Body of pancreas (tissue), 4 donors: ENCODE measurements at regions not wholly inside any gene's neighbourhood (a gene's known extent, or its start where the extent isn't known, plus 50 kb on each side); places are given as distances from the start of the nearest gene placed in this dataset.

Experiments
- ATAC-seq: fragments of 150-250 bp; one replicate; pipeline ENCODE4 v1.9.1; 2016
- DNase-seq, 4 donors: peaks; one replicate each; pipeline ENCODE4 v3.0.0-alpha.2; 2019
- H3K27ac ChIP-seq, 4 donors: fragments of 200-600 bp; sonication (generic); 1 replicate in 3 of 4; 2 replicates in 1 of 4; pipeline versions ENCODE4 v1.5.1 to v1.6.1; 2016 to 2019; ENCODE audit warnings: mild to moderate bottlenecking in 1 of 4, mixed read lengths in 1 of 4, moderate library complexity in 1 of 4
- H3K27me3 ChIP-seq, 2 donors: fragments of 200-600 bp; sonication (generic); one replicate each; pipeline ENCODE4 v1.6.0; 2016; ENCODE audit warnings: mild to moderate bottlenecking in 1 of 2
- H3K36me3 ChIP-seq, 2 donors: fragments of 200-600 bp; sonication (generic); replicated peaks in 1 of 2; 2 replicates each; pipeline ENCODE4 v1.5.1; 2016; ENCODE audit warnings: low read depth in 2 of 2; ENCODE audit not compliant: insufficient read depth in 1 of 2
- H3K4me1 ChIP-seq: fragments of 200-600 bp; sonication (generic); one replicate; pipeline ENCODE4 v1.6.0; 2016
- H3K4me3 ChIP-seq, 2 donors: fragments of 200-600 bp; sonication (generic); 1 replicate in 1 of 2; 2 replicates in 1 of 2; pipeline ENCODE4 v1.5.1; 2016 to 2019
- H3K9me3 ChIP-seq, 3 donors: fragments of 200-600 bp; sonication (generic); 1 replicate in 2 of 3; 2 replicates in 1 of 3; pipeline ENCODE4 v1.5.1; 2016
- CTCF ChIP-seq, 7 experiments: fragments of 450-650 bp in 4 of 7; fragments of 200-600 bp in 3 of 7; sonication (generic) in 3 of 7; IDR thresholded peaks; one replicate each; pipeline ENCODE4 v1.5.1; 2016 to 2019; ENCODE audit warnings: antibody characterized with exemption in 7 of 7
- POLR2A ChIP-seq, 3 donors: fragments of 450-650 bp; IDR thresholded peaks; one replicate each; pipeline ENCODE4 v1.6.1; 2016; ENCODE audit warnings: antibody characterized with exemption in 3 of 3, mild to moderate bottlenecking in 2 of 3
- WGBS, 2 donors: methylation state at CpG; one replicate each; pipeline ENCODE4 v1.1.5; 2017; 5-methylcytosine and 5-hydroxymethylcytosine counted together
- intact Hi-C: fragments of 100-400 bp; cut with DNase I; formaldehyde crosslinking; loops from one replicate; pipeline ENCODE4 v1.15.1; 2023

- DNase-seq (no peak), ATAC-seq (no peak)
- H3K27me3 ChIP-seq = no peaks in the 10 kb centered on the region
- no peak overlapping the region for H3K4me3 ChIP-seq
- intact Hi-C loops = no loop called here
- H3K9me3 ChIP-seq = no peaks in the 10 kb centered on the region
- WGBS, 2 donors = 33 to 39% methylated on average over 5 of the region's 5 CpGs
- H3K27ac ChIP-seq = no peak overlapping the region
- TF ChIP-seq POLR2A (IDR thresholded peaks at IDR 0.05) = no peak
- TF ChIP-seq CTCF (IDR thresholded peaks at IDR 0.05) = no peak
- H3K36me3 ChIP-seq = no peaks in the 10 kb centered on the region
- no peaks in the 10 kb centered on the region for H3K4me1 ChIP-seq
Observed at GRCh38 chr21:37986751-37987399, 70.6 kb upstream of the KCNJ6 start.

DNA sequence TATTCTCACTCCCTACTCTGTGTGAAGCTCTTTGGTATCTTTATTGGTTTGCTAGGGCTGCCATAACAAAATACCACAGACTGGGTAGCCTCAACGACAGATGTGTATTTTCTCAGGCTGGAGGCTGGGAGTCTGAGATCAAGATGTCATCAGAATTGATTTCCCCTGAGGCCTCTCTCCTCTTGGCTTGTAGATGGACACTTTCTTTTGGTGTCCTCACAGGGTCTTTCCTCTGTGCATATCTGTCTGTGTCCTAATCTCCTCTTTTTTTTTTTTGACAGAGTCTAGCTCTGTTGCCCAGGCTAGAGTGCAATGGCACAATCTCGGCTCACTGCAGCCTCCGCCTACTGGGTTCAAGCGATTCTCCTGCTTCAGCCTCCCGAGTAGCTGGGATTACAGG, 71.4 kb upstream of the KCNJ6 start:
- DNase-seq = no peak
- Histone ChIP-seq H3K4me3 (no peak overlapping the region), H3K27me3 (no peaks in the 10 kb centered on the region), H3K27ac (no peak overlapping the region), H3K36me3 (no peaks in the 10 kb centered on the region), H3K4me1 (no peaks in the 10 kb centered on the region), H3K9me3 (no peaks in the 10 kb centered on the region)
- no peak for TF ChIP-seq CTCF (IDR thresholded peaks at IDR 0.05)
- intact Hi-C loops = no loop called here
- ATAC-seq = no peak
- WGBS, 2 donors = 75% methylated on average over 5 of the region's 5 CpGs

- 44 to 53% methylated on average over 1 of the region's 1 CpG for WGBS, 2 donors
- no peak for DNase-seq
- H3K27me3 ChIP-seq = no peaks in the 10 kb centered on the region
Observed at GRCh38 chr21:37993071-37993470, 76.8 kb upstream of the KCNJ6 start.

DNA sequence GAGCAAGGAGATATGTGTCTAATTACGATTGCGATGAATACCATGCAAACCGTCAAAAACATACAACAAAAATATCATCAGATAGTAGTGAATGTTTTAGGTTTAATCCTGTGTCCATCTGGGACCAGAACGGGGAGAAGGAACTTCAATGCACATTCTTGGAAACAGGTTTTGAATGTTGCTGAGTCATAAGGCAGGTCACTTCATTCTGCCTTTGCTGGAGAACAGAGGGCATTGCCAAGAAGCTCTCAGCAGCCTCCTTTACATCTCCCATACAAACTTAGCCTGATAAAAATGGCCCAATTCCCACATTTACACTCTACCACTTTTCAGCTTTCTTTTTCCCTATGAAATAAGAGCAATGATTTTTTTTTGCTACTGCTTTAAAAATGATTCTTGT, 78.0 kb upstream of the KCNJ6 start:
- TF ChIP-seq POLR2A (IDR thresholded peaks at IDR 0.05) = no peak
- no peak for TF ChIP-seq CTCF (IDR thresholded peaks at IDR 0.05)
- 65 to 78% methylated on average over 4 of the region's 4 CpGs for WGBS, 2 donors
- intact Hi-C loops = no loop called here

More at GRCh38 chr21:37993071-37993470, 76.8 kb upstream of the KCNJ6 start:
- no peak for TF ChIP-seq POLR2A (IDR thresholded peaks at IDR 0.05)
- no peak for TF ChIP-seq CTCF (IDR thresholded peaks at IDR 0.05)
- no peak overlapping the region for H3K27ac ChIP-seq
- H3K4me1 ChIP-seq = no peaks in the 10 kb centered on the region
- no peaks in the 10 kb centered on the region for H3K9me3 ChIP-seq
- H3K36me3 ChIP-seq = no peaks in the 10 kb centered on the region
- H3K4me3 ChIP-seq = no peak overlapping the region
- intact Hi-C loops = no loop called here
- ATAC-seq = no peak

GRCh38 chr21:38012672-38013071, 96.4 kb upstream of the KCNJ6 start:
- no peak overlapping the region for H3K4me3 ChIP-seq
- H3K27me3 ChIP-seq = no peaks in the 10 kb centered on the region
- WGBS, 2 donors = 49 to 56% methylated on average over 4 of the region's 4 CpGs
- no peak for DNase-seq
- H3K4me1 ChIP-seq = no peaks in the 10 kb centered on the region
- ATAC-seq = no peak
- TF ChIP-seq POLR2A (IDR thresholded peaks at IDR 0.05) = no peak
- no peak for TF ChIP-seq CTCF (IDR thresholded peaks at IDR 0.05)
- H3K9me3 ChIP-seq = peaks cover 0 to 6% (median 0%) of the 10 kb centered on the region in 3 donors
- H3K27ac ChIP-seq = no peak overlapping the region
- intact Hi-C loops = no loop called here
- no peaks in the 10 kb centered on the region for H3K36me3 ChIP-seq

More for the DNA sequence above, 78.0 kb upstream of the KCNJ6 start:
- Histone ChIP-seq H3K27me3 (no peaks in the 10 kb centered on the region), H3K4me1 (no peaks in the 10 kb centered on the region), H3K9me3 (no peaks in the 10 kb centered on the region), H3K36me3 (no peaks in the 10 kb centered on the region), H3K27ac (no peak overlapping the region), H3K4me3 (no peak overlapping the region)
- no peak for DNase-seq
- ATAC-seq = no peak
